ENCODE measurements at regions not wholly inside any gene's neighbourhood (a gene's known extent, or its start where the extent isn't known, plus 50 kb on each side); places are given as distances from the start of the nearest gene placed in this dataset.

DNA sequence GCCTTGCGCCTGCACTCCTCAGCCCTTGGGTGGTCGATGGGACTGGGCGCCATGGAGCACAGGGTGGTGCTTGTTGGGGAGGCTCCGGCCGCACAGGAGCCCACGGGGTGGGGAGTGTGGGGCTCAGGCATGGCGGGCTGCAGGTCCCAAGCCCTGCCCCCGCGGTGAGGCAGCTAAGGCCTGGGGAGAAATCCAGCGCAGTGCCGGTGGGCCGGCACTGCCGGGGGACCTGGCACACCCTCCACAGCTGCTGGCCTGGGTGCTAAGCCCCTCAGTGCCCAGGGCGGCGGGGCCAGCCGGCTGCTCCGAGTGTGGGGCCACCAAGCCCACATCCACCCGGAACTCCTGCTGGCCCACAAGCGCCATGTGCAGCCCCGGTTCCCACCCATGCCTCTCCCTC, 358.8 kb upstream of the RIOK2 start:
- Histone ChIP-seq H3K27me3 (no peaks in the 10 kb centered on the region), H3K4me1 (no peaks in the 10 kb centered on the region), H3K9me3 (no peaks in the 10 kb centered on the region), H3K27ac (no peak overlapping the region), H3K36me3 (no peaks in the 10 kb centered on the region), H3K4me3 (no peak overlapping the region)
- intact Hi-C loops (cut with DNase I): no loop called here
- no peak for TF ChIP-seq POLR2A (IDR thresholded peaks at IDR 0.05)
- no peak for TF ChIP-seq POLR2AphosphoS5 (IDR thresholded peaks at IDR 0.05; ENCODE audit: insufficient read depth in 1 of 2, low read depth in 1 of 2)
- TF ChIP-seq, protein P1, sequence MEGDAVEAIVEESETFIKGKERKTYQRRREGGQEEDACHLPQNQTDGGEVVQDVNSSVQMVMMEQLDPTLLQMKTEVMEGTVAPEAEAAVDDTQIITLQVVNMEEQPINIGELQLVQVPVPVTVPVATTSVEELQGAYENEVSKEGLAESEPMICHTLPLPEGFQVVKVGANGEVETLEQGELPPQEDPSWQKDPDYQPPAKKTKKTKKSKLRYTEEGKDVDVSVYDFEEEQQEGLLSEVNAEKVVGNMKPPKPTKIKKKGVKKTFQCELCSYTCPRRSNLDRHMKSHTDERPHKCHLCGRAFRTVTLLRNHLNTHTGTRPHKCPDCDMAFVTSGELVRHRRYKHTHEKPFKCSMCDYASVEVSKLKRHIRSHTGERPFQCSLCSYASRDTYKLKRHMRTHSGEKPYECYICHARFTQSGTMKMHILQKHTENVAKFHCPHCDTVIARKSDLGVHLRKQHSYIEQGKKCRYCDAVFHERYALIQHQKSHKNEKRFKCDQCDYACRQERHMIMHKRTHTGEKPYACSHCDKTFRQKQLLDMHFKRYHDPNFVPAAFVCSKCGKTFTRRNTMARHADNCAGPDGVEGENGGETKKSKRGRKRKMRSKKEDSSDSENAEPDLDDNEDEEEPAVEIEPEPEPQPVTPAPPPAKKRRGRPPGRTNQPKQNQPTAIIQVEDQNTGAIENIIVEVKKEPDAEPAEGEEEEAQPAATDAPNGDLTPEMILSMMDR (IDR thresholded peaks at IDR 0.05): no peak
- no peak for DNase-seq (ENCODE audit: extremely low spot score in 2 of 2)

DNA sequence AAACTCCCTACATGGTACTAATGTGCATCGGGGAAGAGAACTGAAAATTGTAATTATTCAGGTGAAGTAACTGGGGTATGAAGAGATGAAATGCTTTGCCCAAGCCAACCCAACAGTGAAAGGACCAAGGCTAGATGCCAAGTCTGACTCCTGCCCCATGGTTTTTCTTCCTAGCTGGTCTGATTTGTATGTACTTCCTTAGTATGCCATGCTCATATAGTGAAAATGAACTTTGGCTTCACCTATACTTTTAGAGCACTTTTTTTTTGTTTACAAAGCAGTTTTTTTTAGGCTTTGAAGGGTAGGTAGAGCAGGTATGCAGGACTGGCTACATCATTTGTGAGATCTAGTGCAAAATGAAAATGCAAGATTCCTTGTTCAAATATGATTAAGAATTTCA, 359.4 kb upstream of the RIOK2 start:
- no peak for TF ChIP-seq POLR2AphosphoS5 (IDR thresholded peaks at IDR 0.05; ENCODE audit: insufficient read depth in 1 of 2, low read depth in 1 of 2)
- TF ChIP-seq POLR2A (IDR thresholded peaks at IDR 0.05): no peak
- TF ChIP-seq, protein P1 (IDR thresholded peaks at IDR 0.05): no peak
- Histone ChIP-seq H3K4me1 (no peaks in the 10 kb centered on the region), H3K36me3 (no peaks in the 10 kb centered on the region), H3K27me3 (no peaks in the 10 kb centered on the region), H3K4me3 (no peak overlapping the region), H3K9me3 (no peaks in the 10 kb centered on the region), H3K27ac (no peak overlapping the region)
- DNase-seq (ENCODE audit: extremely low spot score in 2 of 2): no peak
- intact Hi-C loops (cut with DNase I): no loop called here

DNA sequence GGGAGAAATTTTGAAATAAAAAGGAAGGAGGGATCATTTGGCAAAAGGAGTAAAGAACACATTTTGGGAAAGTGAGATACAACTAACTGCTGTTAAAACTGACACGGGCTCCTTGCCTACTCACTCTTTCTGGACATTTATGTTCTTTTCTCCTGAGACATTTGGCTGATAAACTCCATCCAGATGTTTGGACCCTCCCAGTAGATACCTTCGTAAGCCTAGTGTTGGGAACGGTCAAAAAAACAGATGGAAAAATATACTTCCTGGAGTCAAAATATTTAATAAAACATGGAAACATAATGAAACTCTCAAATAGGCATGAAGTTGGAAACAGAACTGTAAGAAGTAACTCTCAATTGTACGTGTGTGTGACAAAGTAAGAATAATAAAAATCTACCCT, 360.1 kb upstream of the RIOK2 start:
- Histone ChIP-seq H3K4me3 (no peak overlapping the region), H3K36me3 (no peaks in the 10 kb centered on the region), H3K27me3 (no peaks in the 10 kb centered on the region), H3K4me1 (no peaks in the 10 kb centered on the region), H3K9me3 (no peaks in the 10 kb centered on the region), H3K27ac (no peak overlapping the region)
- TF ChIP-seq POLR2AphosphoS5 (IDR thresholded peaks at IDR 0.05; ENCODE audit: insufficient read depth in 1 of 2, low read depth in 1 of 2): no peak
- TF ChIP-seq, protein P1 (IDR thresholded peaks at IDR 0.05): no peak
- no peak for TF ChIP-seq POLR2A (IDR thresholded peaks at IDR 0.05)
- intact Hi-C loops (cut with DNase I): no loop called here
- no peak for DNase-seq (ENCODE audit: extremely low spot score in 2 of 2)

DNA sequence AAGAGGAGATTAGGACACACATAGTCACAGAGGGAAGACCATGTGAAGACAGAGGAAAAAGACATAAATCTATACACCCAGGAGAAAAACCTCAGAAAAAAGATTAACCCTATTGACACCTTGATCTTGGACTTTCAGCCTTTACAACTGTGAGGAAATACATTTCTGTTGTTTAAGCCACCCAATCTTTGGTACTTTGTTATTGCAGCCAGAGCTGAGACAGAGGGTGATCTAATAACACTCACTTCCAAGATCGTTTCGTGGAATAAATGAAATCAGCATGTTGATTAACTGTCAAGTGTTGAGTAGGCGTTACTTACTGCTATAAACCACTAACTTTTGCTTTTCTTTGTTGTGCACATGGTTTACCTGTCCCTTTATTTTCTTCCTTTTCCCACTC, 361.2 kb upstream of the RIOK2 start:
- H3K4me3 ChIP-seq: no peak overlapping the region
- H3K27me3 ChIP-seq: no peaks in the 10 kb centered on the region
- no peak overlapping the region for H3K27ac ChIP-seq
- no peaks in the 10 kb centered on the region for H3K36me3 ChIP-seq
- no peaks in the 10 kb centered on the region for H3K4me1 ChIP-seq
- intact Hi-C loops (cut with DNase I): no loop called here
- DNase-seq (ENCODE audit: extremely low spot score in 2 of 2): no peak
- no peaks in the 10 kb centered on the region for H3K9me3 ChIP-seq
- TF ChIP-seq POLR2AphosphoS5 (IDR thresholded peaks at IDR 0.05; ENCODE audit: insufficient read depth in 1 of 2, low read depth in 1 of 2): no peak
- TF ChIP-seq POLR2A (IDR thresholded peaks at IDR 0.05): no peak
- TF ChIP-seq, protein P1 (IDR thresholded peaks at IDR 0.05): no peak

DNA sequence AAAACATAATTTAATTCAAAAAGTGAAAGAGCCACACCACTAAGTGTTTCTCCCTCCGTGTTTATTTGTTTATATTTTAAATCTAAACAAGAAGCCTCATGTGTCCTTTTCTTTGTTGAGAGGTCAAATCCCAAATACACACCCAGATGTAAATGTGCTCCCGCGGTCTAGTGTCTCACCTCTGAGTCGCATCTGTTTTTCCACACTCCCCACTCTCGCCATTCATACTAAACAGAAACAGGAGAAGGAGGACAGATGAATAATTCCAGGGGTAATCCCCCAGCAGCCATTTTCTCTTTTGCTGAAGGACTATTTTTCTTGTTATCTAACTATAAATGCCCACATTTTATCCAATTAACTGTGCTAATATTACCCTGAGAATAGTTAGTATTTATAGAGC, 361.6 kb upstream of the RIOK2 start:
- Histone ChIP-seq H3K27me3 (no peaks in the 10 kb centered on the region), H3K9me3 (no peaks in the 10 kb centered on the region), H3K27ac (no peak overlapping the region), H3K36me3 (no peaks in the 10 kb centered on the region), H3K4me1 (no peaks in the 10 kb centered on the region), H3K4me3 (no peak overlapping the region)
- intact Hi-C loops (cut with DNase I): no loop called here
- no peak for DNase-seq (ENCODE audit: extremely low spot score in 2 of 2)
- TF ChIP-seq, protein P1 (IDR thresholded peaks at IDR 0.05): no peak
- TF ChIP-seq POLR2AphosphoS5 (IDR thresholded peaks at IDR 0.05; ENCODE audit: insufficient read depth in 1 of 2, low read depth in 1 of 2): no peak
- no peak for TF ChIP-seq POLR2A (IDR thresholded peaks at IDR 0.05)
